ENCODE measurements at regions not wholly inside any gene's neighbourhood (a gene's known extent, or its start where the extent isn't known, plus 50 kb on each side); places are given as distances from the start of the nearest gene placed in this dataset.

GRCh38 chr1:239920214-239920613 is 171.5 kb upstream of the FMN2 start:
- no peak overlapping the region for H3K4me3 ChIP-seq (ENCODE audit: control insufficient read depth in 2 of 3, extremely low read depth in 1 of 3, insufficient read depth in 2 of 3, low read depth in 1 of 3, low read length in 3 of 3)
- H3K27me3 ChIP-seq (ENCODE audit: control insufficient read depth, extremely low read depth, insufficient read depth, low read length), result no peaks in the 10 kb centered on the region
- TF ChIP-seq EZH2 (IDR thresholded peaks at IDR 0.05; ENCODE audit: low read length) (no peak), CTCF (optimal IDR thresholded peaks at IDR 0.05 in 1 of 3, IDR thresholded peaks at IDR 0.05 in 1 of 3, conservative IDR thresholded peaks at IDR 0.05 in 1 of 3; ENCODE audit: extremely low read depth in 1 of 3, insufficient read depth in 2 of 3, low read length in 3 of 3) (no peak)
- H4K20me1 ChIP-seq (ENCODE audit: control insufficient read depth, extremely low read depth, insufficient read depth, low read length), result no peaks in the 10 kb centered on the region
- no peaks in the 10 kb centered on the region for H3K9me3 ChIP-seq (ENCODE audit: control insufficient read depth, low read depth, low read length)
- no peak overlapping the region for H2AFZ ChIP-seq (ENCODE audit: control insufficient read depth, low read length)
- DNase-seq (ENCODE audit: low read depth, low spot score) (no peak), FAIRE-seq (no peak)
- H3K27ac ChIP-seq (ENCODE audit: control insufficient read depth, insufficient read depth, low read length), result no peak overlapping the region
- no peaks in the 10 kb centered on the region for H3K4me1 ChIP-seq (ENCODE audit: control insufficient read depth, extremely low read depth, insufficient read depth, low read length)
- H3K79me2 ChIP-seq (ENCODE audit: control insufficient read depth, insufficient read depth, low read length), result no peaks in the 10 kb centered on the region
- H3K4me2 ChIP-seq (ENCODE audit: control insufficient read depth, extremely low read depth, insufficient read depth, low read depth, low read length), result no peak overlapping the region
- H3K36me3 ChIP-seq (ENCODE audit: control insufficient read depth in 2 of 2, extremely low read depth in 1 of 2, insufficient read depth in 2 of 2, low read length in 2 of 2), result no peaks in the 10 kb centered on the region
- H3K9me1 ChIP-seq (ENCODE audit: control insufficient read depth, extremely low read depth, insufficient read depth, low read length), result no peaks in the 10 kb centered on the region
- dilution Hi-C loops (cut with MboI; ENCODE audit: extremely low pct_ligation_motif_present, low sequenced_read_pairs), result no loop called here
- no peak overlapping the region for H3K9ac ChIP-seq (ENCODE audit: control insufficient read depth, extremely low read depth, insufficient read depth, low read length)

GRCh38 chr1:239922778-239923522 is 168.7 kb upstream of the FMN2 start:
- no peaks in the 10 kb centered on the region for H3K9me1 ChIP-seq (ENCODE audit: control insufficient read depth, extremely low read depth, insufficient read depth, low read length)
- H3K79me2 ChIP-seq (ENCODE audit: control insufficient read depth, insufficient read depth, low read length), result no peaks in the 10 kb centered on the region
- H3K4me1 ChIP-seq (ENCODE audit: control insufficient read depth, extremely low read depth, insufficient read depth, low read length), result no peaks in the 10 kb centered on the region
- no peaks in the 10 kb centered on the region for H3K36me3 ChIP-seq (ENCODE audit: control insufficient read depth in 2 of 2, extremely low read depth in 1 of 2, insufficient read depth in 2 of 2, low read length in 2 of 2)
- TF ChIP-seq EZH2 (IDR thresholded peaks at IDR 0.05; ENCODE audit: low read length), result no peak
- TF ChIP-seq CTCF (optimal IDR thresholded peaks at IDR 0.05 in 1 of 3, IDR thresholded peaks at IDR 0.05 in 1 of 3, conservative IDR thresholded peaks at IDR 0.05 in 1 of 3; ENCODE audit: extremely low read depth in 1 of 3, insufficient read depth in 2 of 3, low read length in 3 of 3), result no peak
- H2AFZ ChIP-seq (ENCODE audit: control insufficient read depth, low read length), result no peak overlapping the region
- H3K27me3 ChIP-seq (ENCODE audit: control insufficient read depth, extremely low read depth, insufficient read depth, low read length), result no peaks in the 10 kb centered on the region
- dilution Hi-C loops (cut with MboI; ENCODE audit: extremely low pct_ligation_motif_present, low sequenced_read_pairs), result no loop called here
- no peak overlapping the region for H3K4me3 ChIP-seq (ENCODE audit: control insufficient read depth in 2 of 3, extremely low read depth in 1 of 3, insufficient read depth in 2 of 3, low read depth in 1 of 3, low read length in 3 of 3)
- no peak for FAIRE-seq
- H4K20me1 ChIP-seq (ENCODE audit: control insufficient read depth, extremely low read depth, insufficient read depth, low read length), result no peaks in the 10 kb centered on the region
- no peak overlapping the region for H3K9ac ChIP-seq (ENCODE audit: control insufficient read depth, extremely low read depth, insufficient read depth, low read length)
- H3K4me2 ChIP-seq (ENCODE audit: control insufficient read depth, extremely low read depth, insufficient read depth, low read depth, low read length), result no peak overlapping the region
- no peak for DNase-seq (ENCODE audit: low read depth, low spot score)
- H3K9me3 ChIP-seq (ENCODE audit: control insufficient read depth, low read depth, low read length), result no peaks in the 10 kb centered on the region
- H3K27ac ChIP-seq (ENCODE audit: control insufficient read depth, insufficient read depth, low read length), result no peak overlapping the region

Data from keratinocyte (primary cell).